Progenitor cell of endocrine pancreas (in vitro differentiated cells): ENCODE measurements at regions not wholly inside any gene's neighbourhood (a gene's known extent, or its start where the extent isn't known, plus 50 kb on each side); places are given as distances from the start of the nearest gene placed in this dataset.

Experiments used
- DNase-seq: peaks from one replicate; pipeline ENCODE4 v3.0.0; 2021; ENCODE audit warnings: low spot score; ENCODE audit not compliant: unreplicated experiment
- H3K27ac Mint-ChIP-seq: 2 replicates; pipeline ENCODE4 v1.8.0; 2021; ENCODE audit warnings: mild to moderate bottlenecking, moderate library complexity, mixed read lengths
- H3K27me3 Mint-ChIP-seq: 2 replicates; pipeline ENCODE4 v1.8.0; 2021; ENCODE audit warnings: mixed read lengths
- H3K36me3 Mint-ChIP-seq: 2 replicates; pipeline ENCODE4 v1.8.0; 2022; ENCODE audit warnings: mixed read lengths; ENCODE audit not compliant: insufficient read depth
- H3K4me1 Mint-ChIP-seq: 2 replicates; pipeline ENCODE4 v1.8.0; 2021; ENCODE audit warnings: low read depth, mixed read lengths
- H3K4me3 Mint-ChIP-seq: 2 replicates; pipeline ENCODE4 v1.8.0; 2021; ENCODE audit warnings: low read depth, mild to moderate bottlenecking, moderate library complexity, mixed read lengths
- H3K9me3 Mint-ChIP-seq: 2 replicates; pipeline ENCODE4 v1.8.0; 2021; ENCODE audit warnings: low read depth, mixed read lengths
- TF ChIP-seq, protein P1 (sequence below): fragments of 200-600 bp; sonication (generic); IDR thresholded peaks from one replicate; pipeline ENCODE4 v1.5.0; 2021; ENCODE audit warnings: antibody characterized with exemption, mild to moderate bottlenecking; ENCODE audit not compliant: unreplicated experiment

DNA sequence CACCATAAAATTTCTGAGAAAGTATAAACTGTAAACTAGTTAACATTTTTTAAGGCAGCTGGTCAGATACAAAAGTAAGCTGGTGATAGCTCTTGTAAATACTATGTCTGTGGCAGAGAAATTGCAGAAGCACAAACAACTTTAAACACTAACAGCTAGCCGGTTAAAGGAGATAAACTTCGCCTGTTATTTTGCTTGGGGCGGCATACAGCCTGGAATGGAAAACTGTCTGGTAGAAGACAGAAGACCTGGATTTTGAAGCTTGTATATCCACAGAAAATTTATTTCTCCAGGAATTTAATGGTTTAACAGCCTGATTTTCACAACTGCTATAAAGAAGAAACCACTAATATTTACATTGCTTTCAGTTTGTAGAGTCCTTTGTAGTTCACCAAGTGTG lies 65.3 kb upstream of the FIBIN start:
- Mint-ChIP-seq H3K27ac (no peak overlapping the region), H3K4me1 (peaks cover 4% of the 10 kb centered on the region), H3K4me3 (no peak overlapping the region), H3K9me3 (peaks cover 3% of the 10 kb centered on the region), H3K36me3 (no peaks in the 10 kb centered on the region), H3K27me3 (peaks cover 6% of the 10 kb centered on the region)
- TF ChIP-seq, protein P1, sequence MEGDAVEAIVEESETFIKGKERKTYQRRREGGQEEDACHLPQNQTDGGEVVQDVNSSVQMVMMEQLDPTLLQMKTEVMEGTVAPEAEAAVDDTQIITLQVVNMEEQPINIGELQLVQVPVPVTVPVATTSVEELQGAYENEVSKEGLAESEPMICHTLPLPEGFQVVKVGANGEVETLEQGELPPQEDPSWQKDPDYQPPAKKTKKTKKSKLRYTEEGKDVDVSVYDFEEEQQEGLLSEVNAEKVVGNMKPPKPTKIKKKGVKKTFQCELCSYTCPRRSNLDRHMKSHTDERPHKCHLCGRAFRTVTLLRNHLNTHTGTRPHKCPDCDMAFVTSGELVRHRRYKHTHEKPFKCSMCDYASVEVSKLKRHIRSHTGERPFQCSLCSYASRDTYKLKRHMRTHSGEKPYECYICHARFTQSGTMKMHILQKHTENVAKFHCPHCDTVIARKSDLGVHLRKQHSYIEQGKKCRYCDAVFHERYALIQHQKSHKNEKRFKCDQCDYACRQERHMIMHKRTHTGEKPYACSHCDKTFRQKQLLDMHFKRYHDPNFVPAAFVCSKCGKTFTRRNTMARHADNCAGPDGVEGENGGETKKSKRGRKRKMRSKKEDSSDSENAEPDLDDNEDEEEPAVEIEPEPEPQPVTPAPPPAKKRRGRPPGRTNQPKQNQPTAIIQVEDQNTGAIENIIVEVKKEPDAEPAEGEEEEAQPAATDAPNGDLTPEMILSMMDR: no peak
- DNase-seq: no peak

DNA sequence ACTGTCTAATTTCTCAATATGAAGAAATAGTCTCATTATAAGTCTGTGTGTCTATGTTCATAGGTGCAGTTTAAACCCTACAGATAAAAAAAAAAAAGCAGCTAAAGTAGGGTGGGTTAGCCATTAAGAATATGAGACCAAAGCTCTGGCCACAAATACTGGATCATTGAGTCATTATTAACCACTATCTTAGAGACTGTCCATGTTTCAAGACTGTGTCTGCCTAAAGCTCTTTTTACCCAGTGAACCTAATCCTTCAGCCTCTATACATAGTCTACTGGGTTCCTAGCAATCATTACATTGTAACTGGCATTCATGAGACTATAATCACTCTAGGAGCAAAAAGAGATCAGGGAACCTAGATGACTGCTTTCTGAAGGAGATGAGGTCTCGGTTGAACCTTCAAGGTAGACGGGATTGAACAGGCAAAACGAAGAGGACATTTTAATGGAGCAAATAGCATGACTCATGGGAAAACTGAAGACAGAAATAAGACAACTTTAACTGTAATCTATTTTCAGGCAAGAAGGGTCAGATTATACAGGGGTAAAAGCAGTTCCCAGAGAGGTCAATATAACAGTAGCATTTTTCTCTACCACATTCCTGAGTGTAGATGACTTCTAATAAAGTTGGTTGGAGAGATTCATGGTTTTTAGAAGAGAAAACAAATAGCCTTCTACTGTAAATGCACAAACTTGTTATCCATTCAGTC lies 64.0 kb upstream of the FIBIN start:
- H3K4me1 Mint-ChIP-seq: peaks cover 4% of the 10 kb centered on the region
- no peaks in the 10 kb centered on the region for H3K36me3 Mint-ChIP-seq
- no peak overlapping the region for H3K4me3 Mint-ChIP-seq
- H3K27me3 Mint-ChIP-seq: peaks cover 6% of the 10 kb centered on the region
- no peak for DNase-seq
- H3K27ac Mint-ChIP-seq: no peak overlapping the region
- TF ChIP-seq, protein P1: no peak
- no peaks in the 10 kb centered on the region for H3K9me3 Mint-ChIP-seq

DNA sequence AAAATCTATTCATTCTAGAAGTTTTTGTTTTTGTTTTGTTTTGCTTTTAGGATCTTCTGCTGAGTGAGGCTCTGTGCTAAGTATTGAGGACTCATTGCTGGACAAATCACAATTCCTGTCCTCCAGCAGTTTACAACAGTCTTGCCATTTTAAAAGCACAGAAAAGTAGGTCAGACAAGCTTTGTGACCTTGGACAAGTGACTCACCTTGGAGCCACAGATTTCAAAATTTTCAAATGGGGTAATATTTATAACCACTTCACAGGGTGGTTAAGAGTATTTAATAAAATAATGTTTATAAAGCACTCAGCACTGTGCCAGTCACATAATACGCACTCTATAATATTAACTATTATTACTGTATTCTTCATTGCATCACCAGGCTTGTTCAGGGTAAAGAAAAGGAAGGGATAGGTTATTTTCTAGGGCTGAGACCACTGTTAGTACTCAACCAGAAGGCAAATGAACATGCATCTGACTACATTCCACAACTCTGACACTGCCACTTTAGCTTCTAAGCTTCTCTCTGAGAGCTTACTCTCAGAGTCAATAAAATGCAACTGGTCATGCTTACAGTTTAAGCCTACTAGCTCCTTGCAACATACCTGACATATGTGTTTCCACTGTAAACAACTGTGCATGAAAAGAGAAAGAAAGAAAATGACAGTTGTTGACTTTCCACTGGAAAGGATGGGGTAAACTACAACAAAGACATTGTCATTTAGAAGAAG lies 63.2 kb upstream of the FIBIN start:
- H3K36me3 Mint-ChIP-seq: no peaks in the 10 kb centered on the region
- H3K4me1 Mint-ChIP-seq: peaks cover 4% of the 10 kb centered on the region
- peaks cover 6% of the 10 kb centered on the region for H3K27me3 Mint-ChIP-seq
- no peaks in the 10 kb centered on the region for H3K9me3 Mint-ChIP-seq
- no peak for DNase-seq
- TF ChIP-seq, protein P1: no peak
- H3K27ac Mint-ChIP-seq: no peak overlapping the region
- no peak overlapping the region for H3K4me3 Mint-ChIP-seq

DNA sequence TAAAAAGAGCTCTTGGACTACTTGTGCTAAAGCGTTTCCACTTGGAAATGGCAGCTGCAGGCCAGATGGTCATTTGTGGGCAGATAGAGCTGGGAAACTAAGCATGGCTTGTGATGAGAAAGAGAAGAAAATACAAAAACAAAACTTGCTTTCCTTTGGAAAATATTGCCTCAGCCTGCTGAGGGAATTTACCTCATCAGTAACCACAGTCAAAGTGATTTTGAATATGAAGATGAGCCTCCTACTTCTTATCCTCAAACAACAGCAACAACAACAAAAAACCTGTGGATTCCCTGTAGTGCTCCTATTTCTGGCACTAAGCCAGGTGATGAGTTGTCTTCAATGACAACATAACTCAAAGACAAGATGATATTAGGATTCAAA lies 62.7 kb upstream of the FIBIN start:
- Mint-ChIP-seq H3K27ac (no peak overlapping the region), H3K4me3 (no peak overlapping the region), H3K4me1 (peaks cover 4% of the 10 kb centered on the region), H3K9me3 (no peaks in the 10 kb centered on the region), H3K36me3 (no peaks in the 10 kb centered on the region), H3K27me3 (peaks cover 10% of the 10 kb centered on the region)
- DNase-seq: no peak
- TF ChIP-seq, protein P1: no peak

DNA sequence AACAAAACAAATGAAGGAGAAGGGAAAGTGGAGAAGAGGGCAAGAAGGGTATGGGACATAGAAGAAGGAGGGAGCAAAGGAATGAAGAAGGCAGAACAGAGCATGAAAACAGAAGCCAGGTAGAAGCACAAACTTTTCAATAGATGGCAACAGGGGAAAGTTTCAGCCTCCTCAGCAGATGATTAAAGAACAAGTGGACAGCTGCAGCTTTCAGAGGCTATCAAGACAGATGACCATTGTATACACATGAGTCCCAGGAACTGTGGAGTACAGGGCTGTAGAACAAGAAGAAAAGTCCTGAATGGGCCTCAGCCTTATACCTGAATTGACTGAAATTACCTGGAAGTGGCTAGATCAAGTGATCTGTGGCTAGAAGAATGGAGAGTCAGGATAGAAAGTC lies 62.0 kb upstream of the FIBIN start:
- Mint-ChIP-seq H3K4me3 (no peak overlapping the region), H3K27me3 (peaks cover 10% of the 10 kb centered on the region), H3K36me3 (no peaks in the 10 kb centered on the region), H3K27ac (peak overlapping the region; percentile 7), H3K9me3 (no peaks in the 10 kb centered on the region), H3K4me1 (peaks cover 4% of the 10 kb centered on the region)
- TF ChIP-seq, protein P1: no peak
- DNase-seq: no peak
